Panc1 (cell line): ENCODE measurements at regions not wholly inside any gene's neighbourhood (a gene's known extent, or its start where the extent isn't known, plus 50 kb on each side); places are given as distances from the start of the nearest gene placed in this dataset.

ENCODE experiments used
- POLR2AphosphoS5 ChIP-seq: IDR thresholded peaks from 2 replicates; pipeline ENCODE4 v1.6.1; 2012; ENCODE audit warnings: mild to moderate bottlenecking, low read depth, low read length, moderate library complexity
- TF ChIP-seq, protein P1 (sequence below): fragments of 450-650 bp; IDR thresholded peaks from 2 replicates; pipeline ENCODE4 v1.5.1; 2017; ENCODE audit warnings: mild to moderate bottlenecking

GRCh38 chr13:39881383-39881782 is 225.9 kb downstream of the COG6 start:
- TF ChIP-seq, protein P1, sequence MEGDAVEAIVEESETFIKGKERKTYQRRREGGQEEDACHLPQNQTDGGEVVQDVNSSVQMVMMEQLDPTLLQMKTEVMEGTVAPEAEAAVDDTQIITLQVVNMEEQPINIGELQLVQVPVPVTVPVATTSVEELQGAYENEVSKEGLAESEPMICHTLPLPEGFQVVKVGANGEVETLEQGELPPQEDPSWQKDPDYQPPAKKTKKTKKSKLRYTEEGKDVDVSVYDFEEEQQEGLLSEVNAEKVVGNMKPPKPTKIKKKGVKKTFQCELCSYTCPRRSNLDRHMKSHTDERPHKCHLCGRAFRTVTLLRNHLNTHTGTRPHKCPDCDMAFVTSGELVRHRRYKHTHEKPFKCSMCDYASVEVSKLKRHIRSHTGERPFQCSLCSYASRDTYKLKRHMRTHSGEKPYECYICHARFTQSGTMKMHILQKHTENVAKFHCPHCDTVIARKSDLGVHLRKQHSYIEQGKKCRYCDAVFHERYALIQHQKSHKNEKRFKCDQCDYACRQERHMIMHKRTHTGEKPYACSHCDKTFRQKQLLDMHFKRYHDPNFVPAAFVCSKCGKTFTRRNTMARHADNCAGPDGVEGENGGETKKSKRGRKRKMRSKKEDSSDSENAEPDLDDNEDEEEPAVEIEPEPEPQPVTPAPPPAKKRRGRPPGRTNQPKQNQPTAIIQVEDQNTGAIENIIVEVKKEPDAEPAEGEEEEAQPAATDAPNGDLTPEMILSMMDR, result no peak
- TF ChIP-seq POLR2AphosphoS5, result no peak
